ENCODE measurements at regions not wholly inside any gene's neighbourhood (a gene's known extent, or its start where the extent isn't known, plus 50 kb on each side); places are given as distances from the start of the nearest gene placed in this dataset.

DNA sequence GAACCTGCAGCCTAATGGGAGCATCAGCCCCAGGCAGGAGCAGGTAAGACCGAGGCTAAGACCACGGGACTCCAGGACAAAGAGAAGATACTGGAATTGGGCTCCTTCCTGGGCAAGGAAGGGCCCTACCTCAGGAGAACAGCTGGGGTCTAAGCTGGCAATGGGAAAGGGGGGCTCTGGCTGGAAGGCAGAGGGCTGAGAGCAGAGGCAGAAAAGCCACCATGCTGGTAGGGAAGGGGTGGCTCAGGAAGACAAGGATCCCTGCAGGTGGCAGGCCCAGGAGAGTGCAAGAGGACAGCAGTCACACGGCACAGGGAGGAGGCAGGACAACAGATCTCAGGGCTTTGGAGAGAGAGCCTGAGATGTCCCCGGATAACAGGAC is 203.5 kb downstream of the NDUFA10 start:
- TF ChIP-seq, protein P1, sequence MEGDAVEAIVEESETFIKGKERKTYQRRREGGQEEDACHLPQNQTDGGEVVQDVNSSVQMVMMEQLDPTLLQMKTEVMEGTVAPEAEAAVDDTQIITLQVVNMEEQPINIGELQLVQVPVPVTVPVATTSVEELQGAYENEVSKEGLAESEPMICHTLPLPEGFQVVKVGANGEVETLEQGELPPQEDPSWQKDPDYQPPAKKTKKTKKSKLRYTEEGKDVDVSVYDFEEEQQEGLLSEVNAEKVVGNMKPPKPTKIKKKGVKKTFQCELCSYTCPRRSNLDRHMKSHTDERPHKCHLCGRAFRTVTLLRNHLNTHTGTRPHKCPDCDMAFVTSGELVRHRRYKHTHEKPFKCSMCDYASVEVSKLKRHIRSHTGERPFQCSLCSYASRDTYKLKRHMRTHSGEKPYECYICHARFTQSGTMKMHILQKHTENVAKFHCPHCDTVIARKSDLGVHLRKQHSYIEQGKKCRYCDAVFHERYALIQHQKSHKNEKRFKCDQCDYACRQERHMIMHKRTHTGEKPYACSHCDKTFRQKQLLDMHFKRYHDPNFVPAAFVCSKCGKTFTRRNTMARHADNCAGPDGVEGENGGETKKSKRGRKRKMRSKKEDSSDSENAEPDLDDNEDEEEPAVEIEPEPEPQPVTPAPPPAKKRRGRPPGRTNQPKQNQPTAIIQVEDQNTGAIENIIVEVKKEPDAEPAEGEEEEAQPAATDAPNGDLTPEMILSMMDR (IDR thresholded peaks at IDR 0.05): no peak
- TF ChIP-seq POLR2A (IDR thresholded peaks at IDR 0.05): no peak
- TF ChIP-seq EP300 (IDR thresholded peaks at IDR 0.05): no peak

All from tibial nerve (tissue), 4 donors.